Ectodermal cell (in vitro differentiated cells): ENCODE measurements at regions not wholly inside any gene's neighbourhood (a gene's known extent, or its start where the extent isn't known, plus 50 kb on each side); places are given as distances from the start of the nearest gene placed in this dataset.

Experiments
- H3K27ac ChIP-seq: 2 replicates; pipeline ENCODE4 v1.7.0; 2013; ENCODE audit warnings: mild to moderate bottlenecking, low read depth, low read length; ENCODE audit not compliant: insufficient read depth, poor library complexity, severe bottlenecking
- H3K27me3 ChIP-seq: 2 replicates; pipeline ENCODE4 v1.7.0; 2013; ENCODE audit warnings: mild to moderate bottlenecking, low read length; ENCODE audit not compliant: insufficient read depth, control insufficient read depth, poor library complexity, severe bottlenecking
- H3K36me3 ChIP-seq: one replicate; pipeline ENCODE4 v1.7.0; 2013; ENCODE audit warnings: low read length; ENCODE audit not compliant: control insufficient read depth, insufficient read depth
- H3K4me1 ChIP-seq: one replicate; pipeline ENCODE4 v1.7.0; 2013; ENCODE audit warnings: low read length; ENCODE audit not compliant: control insufficient read depth, insufficient read depth
- H3K4me3 ChIP-seq: 2 replicates; pipeline ENCODE4 v1.7.0; 2013; ENCODE audit warnings: low read depth, low read length, control low read depth; ENCODE audit not compliant: insufficient read depth
- H3K9me3 ChIP-seq: 2 replicates; pipeline ENCODE4 v1.7.0; 2013; ENCODE audit warnings: mild to moderate bottlenecking, low read length, moderate library complexity; ENCODE audit not compliant: control insufficient read depth
- WGBS, 2 experiments: methylation state at CpG; one replicate each; pipeline ENCODE4 v1.1.7; 2013; ENCODE audit warnings: missing lambda C conversion rate in 2 of 2; 5-methylcytosine and 5-hydroxymethylcytosine counted together

DNA sequence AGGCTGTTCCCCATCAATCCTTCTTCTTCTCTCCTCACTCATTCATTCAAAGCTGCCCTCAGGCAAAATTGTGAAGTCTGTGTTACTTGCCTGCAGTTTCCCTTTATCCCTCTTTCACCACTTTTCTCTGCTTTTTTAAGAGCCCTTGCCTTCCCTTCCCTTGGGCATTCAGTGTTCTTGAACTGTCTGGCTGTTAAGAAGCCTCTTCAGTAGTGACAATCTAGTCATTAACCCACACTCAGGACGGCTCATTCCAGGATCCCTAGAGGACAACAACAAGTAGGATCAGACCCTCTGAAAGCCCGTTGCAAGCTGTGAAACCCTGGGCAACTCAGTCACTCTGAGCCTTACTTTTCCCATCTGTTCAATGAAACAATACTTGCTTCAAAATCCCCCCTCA, 615.7 kb downstream of the EPHA4 start:
- H3K9me3 ChIP-seq = no peaks in the 10 kb centered on the region
- H3K4me3 ChIP-seq = no peak overlapping the region
- H3K36me3 ChIP-seq = no peaks in the 10 kb centered on the region
- no peak overlapping the region for H3K27ac ChIP-seq
- H3K27me3 ChIP-seq = no peaks in the 10 kb centered on the region
- WGBS, 2 experiments = 79 to 80% methylated on average over 2 of the region's 2 CpGs
- H3K4me1 ChIP-seq = no peaks in the 10 kb centered on the region

- WGBS, 2 experiments = 94 to 100% methylated on average over 1 of the region's 1 CpG
These were observed 612.7 kb downstream of the EPHA4 start for GRCh38 chr2:220959391-220959802.

GRCh38 chr2:220961143-220961860, 610.8 kb downstream of the EPHA4 start:
- 99 to 100% methylated on average over 1 to 2 of the region's 2 CpGs for WGBS, 2 experiments
- no peaks in the 10 kb centered on the region for H3K27me3 ChIP-seq
- no peaks in the 10 kb centered on the region for H3K4me1 ChIP-seq
- H3K27ac ChIP-seq = no peak overlapping the region
- no peaks in the 10 kb centered on the region for H3K9me3 ChIP-seq
- no peak overlapping the region for H3K4me3 ChIP-seq
- no peaks in the 10 kb centered on the region for H3K36me3 ChIP-seq

More at GRCh38 chr2:220959391-220959802, 612.7 kb downstream of the EPHA4 start:
- Histone ChIP-seq H3K4me1 (no peaks in the 10 kb centered on the region), H3K27me3 (no peaks in the 10 kb centered on the region), H3K36me3 (no peaks in the 10 kb centered on the region), H3K4me3 (no peak overlapping the region), H3K9me3 (no peaks in the 10 kb centered on the region), H3K27ac (no peak overlapping the region)

DNA sequence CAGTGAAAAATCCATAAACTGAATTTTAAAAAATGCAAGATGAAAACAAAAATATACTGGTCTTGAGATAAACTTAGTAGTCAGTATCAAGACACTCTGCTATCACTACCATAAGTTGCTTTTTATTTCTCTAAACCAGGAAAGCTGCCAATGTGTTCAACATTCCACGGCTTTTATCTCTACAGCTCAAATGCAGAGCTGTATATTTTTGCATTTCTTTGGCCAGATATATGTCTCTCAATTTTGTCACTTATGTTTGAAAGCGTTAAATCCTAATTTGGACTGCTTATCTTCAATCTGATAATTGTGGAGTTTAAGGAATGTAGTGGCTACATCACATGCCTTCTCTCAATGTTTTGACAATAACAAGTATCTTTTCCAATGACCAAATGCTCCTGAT, 609.5 kb downstream of the EPHA4 start:
- H3K4me3 ChIP-seq = no peak overlapping the region
- WGBS, 2 experiments = 93% methylated on average over 2 of the region's 2 CpGs

DNA sequence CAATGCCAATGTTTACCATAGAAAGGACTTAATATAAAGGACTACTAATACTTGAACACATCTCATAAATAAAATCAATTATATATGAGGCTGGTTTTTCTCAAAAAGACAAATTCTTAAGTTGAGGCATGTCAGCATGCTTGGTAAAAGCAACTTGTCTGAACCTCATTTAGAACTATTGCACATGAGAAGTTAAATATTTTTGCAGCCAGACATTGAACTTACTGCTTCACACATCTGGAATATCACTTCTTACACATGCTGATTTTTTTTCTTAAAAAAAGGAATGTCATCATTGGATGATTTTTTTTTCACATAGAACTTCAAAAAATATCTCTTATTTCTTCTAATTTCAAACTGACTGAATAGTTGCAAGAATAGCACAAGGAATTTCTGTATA, 609.0 kb downstream of the EPHA4 start:
- Histone ChIP-seq H3K9me3 (no peaks in the 10 kb centered on the region), H3K27ac (no peak overlapping the region), H3K36me3 (no peaks in the 10 kb centered on the region), H3K4me3 (no peak overlapping the region), H3K4me1 (no peaks in the 10 kb centered on the region), H3K27me3 (no peaks in the 10 kb centered on the region)

More for the DNA sequence above, 609.5 kb downstream of the EPHA4 start:
- no peak overlapping the region for H3K27ac ChIP-seq
- H3K9me3 ChIP-seq = no peaks in the 10 kb centered on the region
- no peaks in the 10 kb centered on the region for H3K36me3 ChIP-seq
- no peaks in the 10 kb centered on the region for H3K4me1 ChIP-seq
- no peaks in the 10 kb centered on the region for H3K27me3 ChIP-seq

DNA sequence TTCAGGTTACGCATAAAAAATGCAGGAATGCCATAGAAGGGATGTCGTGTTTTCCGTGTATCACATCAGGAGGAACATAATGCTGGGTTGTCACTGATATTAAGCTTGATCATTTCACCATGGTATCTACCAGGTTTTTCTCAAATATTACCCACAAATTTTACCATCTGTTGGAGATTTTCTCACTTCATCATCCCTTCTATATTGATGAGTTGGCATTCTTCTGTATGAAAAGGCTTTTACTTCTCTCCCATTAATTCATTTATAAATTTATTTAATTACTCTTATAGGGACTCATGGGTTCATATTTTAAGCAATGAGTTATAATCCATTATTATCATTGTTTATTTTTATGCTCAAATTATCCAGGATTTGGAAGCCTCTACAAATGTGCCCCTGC, 608.2 kb downstream of the EPHA4 start:
- no peak overlapping the region for H3K4me3 ChIP-seq
- 95 to 98% methylated on average over 3 of the region's 3 CpGs for WGBS, 2 experiments

DNA sequence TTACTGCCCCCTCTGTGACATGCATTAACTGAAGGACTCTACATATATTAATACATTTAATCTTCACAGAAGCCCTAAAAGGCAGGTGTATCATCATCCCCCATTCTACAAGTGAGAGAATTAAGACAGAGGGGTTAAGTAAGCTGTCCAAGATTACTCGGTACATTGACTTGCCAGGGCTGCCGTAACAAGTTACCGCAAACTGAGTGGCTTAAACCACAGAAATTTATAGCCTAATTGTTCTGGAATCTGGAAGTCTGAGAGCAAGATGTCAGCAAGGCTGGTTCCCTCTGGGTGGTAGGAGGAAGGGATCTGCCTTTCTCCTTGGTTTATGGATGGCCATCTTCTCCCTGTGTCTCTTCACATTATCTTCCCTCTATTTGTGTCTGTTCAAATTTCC, 605.5 kb downstream of the EPHA4 start:
- no peaks in the 10 kb centered on the region for H3K9me3 ChIP-seq
- 92 to 97% methylated on average over 3 of the region's 3 CpGs for WGBS, 2 experiments
- no peak overlapping the region for H3K27ac ChIP-seq
- H3K4me3 ChIP-seq = no peak overlapping the region
- no peaks in the 10 kb centered on the region for H3K27me3 ChIP-seq
- no peaks in the 10 kb centered on the region for H3K36me3 ChIP-seq
- no peaks in the 10 kb centered on the region for H3K4me1 ChIP-seq

More for the DNA sequence above, 608.2 kb downstream of the EPHA4 start:
- Histone ChIP-seq H3K27me3 (no peaks in the 10 kb centered on the region), H3K36me3 (no peaks in the 10 kb centered on the region), H3K9me3 (no peaks in the 10 kb centered on the region), H3K4me1 (no peaks in the 10 kb centered on the region), H3K27ac (no peak overlapping the region)

GRCh38 chr2:220969348-220969747, 602.8 kb downstream of the EPHA4 start:
- no peaks in the 10 kb centered on the region for H3K9me3 ChIP-seq
- no peak overlapping the region for H3K27ac ChIP-seq
- H3K4me3 ChIP-seq = no peak overlapping the region
- H3K27me3 ChIP-seq = no peaks in the 10 kb centered on the region
- no peaks in the 10 kb centered on the region for H3K4me1 ChIP-seq
- WGBS, 2 experiments = 92 to 94% methylated on average over 3 of the region's 3 CpGs
- H3K36me3 ChIP-seq = no peaks in the 10 kb centered on the region

GRCh38 chr2:220980966-220981675, 591.0 kb downstream of the EPHA4 start:
- H3K27me3 ChIP-seq = no peaks in the 10 kb centered on the region
- H3K27ac ChIP-seq = no peak overlapping the region
- H3K4me1 ChIP-seq = no peaks in the 10 kb centered on the region
- H3K4me3 ChIP-seq = no peak overlapping the region
- no peaks in the 10 kb centered on the region for H3K9me3 ChIP-seq
- WGBS, 2 experiments = 87 to 98% methylated on average over 3 to 4 of the region's 4 CpGs
- no peaks in the 10 kb centered on the region for H3K36me3 ChIP-seq

- Histone ChIP-seq H3K27me3 (no peaks in the 10 kb centered on the region), H3K9me3 (no peaks in the 10 kb centered on the region), H3K27ac (no peak overlapping the region), H3K4me1 (no peaks in the 10 kb centered on the region), H3K36me3 (no peaks in the 10 kb centered on the region), H3K4me3 (no peak overlapping the region)
- 95% methylated on average over 6 of the region's 6 CpGs for WGBS, 2 experiments
These were observed 590.2 kb downstream of the EPHA4 start for GRCh38 chr2:220981926-220982325.
